K562 (cell line): ENCODE measurements at regions not wholly inside any gene's neighbourhood (a gene's known extent, or its start where the extent isn't known, plus 50 kb on each side); places are given as distances from the start of the nearest gene placed in this dataset.

Source experiments
- ATF3 ChIP-seq, 2 experiments: fragments of 450-650 bp in 1 of 2; sonication (generic) in 1 of 2; formaldehyde crosslinking in 1 of 2; IDR thresholded peaks in 1 of 2; conservative IDR thresholded peaks in 1 of 2; 2 replicates each; pipeline versions ENCODE4 v1.6.1 to v1.8.1; 2016 to 2023; ENCODE audit warnings: mild to moderate bottlenecking in 2 of 2, moderate library complexity in 2 of 2, inconsistent platforms in 1 of 2, missing genetic modification reagents in 1 of 2
- CREB5 ChIP-seq: fragments of 250-450 bp; sonication (Bioruptor Pico); IDR thresholded peaks from 2 replicates; pipeline ENCODE4 v1.5.0; 2020; ENCODE audit warnings: mild to moderate bottlenecking
- CSDE1 ChIP-seq, 2 experiments: fragments of 450-650 bp; IDR thresholded peaks; 2 replicates each; pipeline ENCODE4 v1.6.1; 2016; ENCODE audit warnings: mild to moderate bottlenecking in 1 of 2
- FOXJ2 ChIP-seq: fragments of 200-800 bp; sonication (Bioruptor generic); IDR thresholded peaks from 2 replicates; pipeline ENCODE4 v1.6.1; 2016; ENCODE audit warnings: missing genetic modification characterization, missing compliant biosample characterization
- GABPA ChIP-seq: fragments of 200-800 bp; sonication (Bioruptor generic); conservative IDR thresholded peaks from 2 replicates; pipeline ENCODE4 v1.6.1; 2016; ENCODE audit warnings: low read depth, missing genetic modification characterization, missing compliant biosample characterization
- GMEB1 ChIP-seq: fragments of 250-450 bp; sonication (Bioruptor Pico); IDR thresholded peaks from 2 replicates; pipeline ENCODE4 v1.4.0; 2020; ENCODE audit warnings: mild to moderate bottlenecking
- MYBL2 ChIP-seq, 2 experiments: fragments of 450-650 bp in 1 of 2; sonication (generic) in 1 of 2; formaldehyde crosslinking in 1 of 2; IDR thresholded peaks; 2 replicates each; pipeline versions ENCODE4 v1.6.1 to v1.8.1; 2017 to 2022; ENCODE audit warnings: borderline replicate concordance in 1 of 2, inconsistent platforms in 1 of 2, low read depth in 1 of 2, mild to moderate bottlenecking in 1 of 2, missing genetic modification reagents in 1 of 2, moderate library complexity in 1 of 2
- NCOA2 ChIP-seq, 2 experiments: fragments of 450-650 bp; IDR thresholded peaks; 2 replicates each; pipeline ENCODE4 v1.6.1; 2018; ENCODE audit warnings: mild to moderate bottlenecking in 2 of 2, moderate library complexity in 1 of 2; ENCODE audit not compliant: partially characterized antibody in 2 of 2
- PKNOX1 ChIP-seq: fragments of 450-650 bp; IDR thresholded peaks from 2 replicates; pipeline ENCODE4 v1.6.1; 2016
- SAP30 ChIP-seq: fragments of 200-600 bp; sonication (generic); IDR thresholded peaks from 2 replicates; pipeline ENCODE4 v1.6.1; 2012; ENCODE audit warnings: borderline replicate concordance, low read depth, mild to moderate bottlenecking, moderate library complexity, low read length, control low read depth, inconsistent platforms; ENCODE audit not compliant: insufficient read depth, poor library complexity, severe bottlenecking
- TRIM28 ChIP-seq: fragments of 450-650 bp; IDR thresholded peaks from 2 replicates; pipeline ENCODE4 v1.6.1; 2017
- ZBTB26 ChIP-seq: fragments of 450-650 bp; formaldehyde crosslinking; IDR thresholded peaks from 2 replicates; pipeline ENCODE4 v1.4.0; 2022; ENCODE audit warnings: missing genetic modification characterization
- ZBTB7A ChIP-seq: IDR thresholded peaks from 2 replicates; pipeline ENCODE4 v1.6.1; 2011; ENCODE audit warnings: low read depth, mild to moderate bottlenecking, low read length, moderate library complexity, borderline replicate concordance; ENCODE audit not compliant: control insufficient read depth
- ZNF398 ChIP-seq: fragments of 250-450 bp; sonication (Bioruptor Pico); IDR thresholded peaks from 2 replicates; pipeline ENCODE4 v1.8.0; 2021; ENCODE audit warnings: moderate library complexity, mild to moderate bottlenecking, inconsistent platforms
- ZNF830 ChIP-seq: fragments of 250-450 bp; sonication (Bioruptor Pico); IDR thresholded peaks from 2 replicates; pipeline ENCODE4 v1.5.0; 2021; ENCODE audit warnings: mild to moderate bottlenecking

GRCh38 chrX:482702-483203 is 96.0 kb upstream of the PPP2R3B start (continued):
- TF ChIP-seq ATF3 (IDR thresholded peaks at IDR 0.05): peak; percentile 88
- TF ChIP-seq ATF3 (CRISPR knock-in tag; conservative IDR thresholded peaks at IDR 0.05): no peak
- TF ChIP-seq PKNOX1: peak; percentile 89
- no peak for TF ChIP-seq CSDE1 (IDR thresholded peaks at IDR 0.05)
- no peak for TF ChIP-seq MYBL2 (IDR thresholded peaks at IDR 0.05; ENCODE audit: low read depth)
- no peak for TF ChIP-seq MYBL2 (CRISPR knock-in tag; IDR thresholded peaks at IDR 0.05; ENCODE audit: borderline replicate concordance)
- TF ChIP-seq FOXJ2 (tag): no peak
- TF ChIP-seq ZBTB26: no peak
- no peak for TF ChIP-seq GMEB1 (CRISPR knock-in tag)
- no peak for TF ChIP-seq CREB5 (CRISPR knock-in tag)
- no peak for TF ChIP-seq GABPA (tag)
- TF ChIP-seq SAP30: no peak
- no peak for TF ChIP-seq NCOA2 (IDR thresholded peaks at IDR 0.05; ENCODE audit: partially characterized antibody in 2 of 2)
- TF ChIP-seq ZBTB7A: no peak
- no peak for TF ChIP-seq TRIM28
- no peak for TF ChIP-seq ZNF398 (CRISPR knock-in tag)
- no peak for TF ChIP-seq ZNF830 (CRISPR knock-in tag)
